ENCODE measurements at regions not wholly inside any gene's neighbourhood (a gene's known extent, or its start where the extent isn't known, plus 50 kb on each side); places are given as distances from the start of the nearest gene placed in this dataset.

DNA sequence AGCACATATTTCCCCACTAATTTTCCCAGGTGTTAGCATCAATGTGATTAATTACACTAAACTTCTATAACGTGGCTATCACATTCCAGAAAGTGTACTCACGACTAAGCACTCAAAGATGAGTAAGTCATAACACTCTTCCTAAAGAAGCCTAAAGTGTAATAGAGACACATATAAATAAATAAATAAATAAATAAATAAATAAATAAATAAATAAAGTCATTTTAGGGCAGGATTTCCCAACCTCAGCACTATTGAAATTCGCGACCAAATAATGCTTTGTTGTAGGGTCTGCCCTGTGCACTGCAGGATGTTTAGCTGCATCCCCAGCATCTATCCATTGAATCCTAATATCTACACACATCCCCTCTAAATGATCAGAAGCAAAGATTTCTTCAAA lies 390.9 kb downstream of the CDH7 start:
- intact Hi-C loops (cut with DNase I; ENCODE audit: low total_unique reads) = no loop called here
- Histone ChIP-seq H3K9me3 (no peaks in the 10 kb centered on the region), H3K36me3 (no peaks in the 10 kb centered on the region), H3K27me3 (no peaks in the 10 kb centered on the region), H3K27ac (no peak overlapping the region), H3K4me3 (no peak overlapping the region), H3K4me1 (no peaks in the 10 kb centered on the region)
- TF ChIP-seq POLR2AphosphoS5 (IDR thresholded peaks at IDR 0.05) = no peak
- no peak for DNase-seq
- 79 to 88% (median 82%) methylated on average over 4 of the region's 4 CpGs for WGBS, 5 donors

- Histone ChIP-seq H3K4me1 (no peaks in the 10 kb centered on the region), H3K27me3 (no peaks in the 10 kb centered on the region), H3K27ac (no peak overlapping the region), H3K9me3 (no peaks in the 10 kb centered on the region), H3K36me3 (no peaks in the 10 kb centered on the region), H3K4me3 (no peak overlapping the region)
- WGBS, 5 donors = 71 to 92% (median 82%) methylated on average over 5 of the region's 5 CpGs
- TF ChIP-seq EP300 (IDR thresholded peaks at IDR 0.05) (no peak), POLR2AphosphoS5 (IDR thresholded peaks at IDR 0.05) (no peak), POLR2A (IDR thresholded peaks at IDR 0.05) (no peak)
- TF ChIP-seq, protein P1, sequence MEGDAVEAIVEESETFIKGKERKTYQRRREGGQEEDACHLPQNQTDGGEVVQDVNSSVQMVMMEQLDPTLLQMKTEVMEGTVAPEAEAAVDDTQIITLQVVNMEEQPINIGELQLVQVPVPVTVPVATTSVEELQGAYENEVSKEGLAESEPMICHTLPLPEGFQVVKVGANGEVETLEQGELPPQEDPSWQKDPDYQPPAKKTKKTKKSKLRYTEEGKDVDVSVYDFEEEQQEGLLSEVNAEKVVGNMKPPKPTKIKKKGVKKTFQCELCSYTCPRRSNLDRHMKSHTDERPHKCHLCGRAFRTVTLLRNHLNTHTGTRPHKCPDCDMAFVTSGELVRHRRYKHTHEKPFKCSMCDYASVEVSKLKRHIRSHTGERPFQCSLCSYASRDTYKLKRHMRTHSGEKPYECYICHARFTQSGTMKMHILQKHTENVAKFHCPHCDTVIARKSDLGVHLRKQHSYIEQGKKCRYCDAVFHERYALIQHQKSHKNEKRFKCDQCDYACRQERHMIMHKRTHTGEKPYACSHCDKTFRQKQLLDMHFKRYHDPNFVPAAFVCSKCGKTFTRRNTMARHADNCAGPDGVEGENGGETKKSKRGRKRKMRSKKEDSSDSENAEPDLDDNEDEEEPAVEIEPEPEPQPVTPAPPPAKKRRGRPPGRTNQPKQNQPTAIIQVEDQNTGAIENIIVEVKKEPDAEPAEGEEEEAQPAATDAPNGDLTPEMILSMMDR (IDR thresholded peaks at IDR 0.05) = no peak
- intact Hi-C loops (cut with DNase I; ENCODE audit: low total_unique reads) = no loop called here
- no peak for DNase-seq
Measured at GRCh38 chr18:66138642-66139041, 387.8 kb downstream of the CDH7 start.

DNA sequence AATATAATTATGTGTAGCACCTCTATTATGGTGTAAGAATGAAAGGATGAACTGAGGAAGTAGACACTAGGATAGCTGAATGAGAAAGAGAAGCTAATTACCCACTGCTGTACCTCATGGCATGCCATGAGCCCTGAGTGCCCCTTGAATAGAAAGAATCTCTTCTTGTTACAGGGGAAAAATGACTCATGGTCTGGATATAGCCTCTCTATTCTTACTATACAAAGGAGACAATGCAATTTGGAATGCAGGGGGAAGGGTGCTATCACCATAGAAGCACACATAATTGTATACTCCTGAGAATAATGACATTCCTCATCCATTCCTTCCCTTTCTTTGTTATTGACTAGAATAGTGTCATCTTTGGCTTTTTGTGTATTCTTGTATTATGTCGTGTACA lies 385.2 kb downstream of the CDH7 start:
- Histone ChIP-seq H3K4me3 (no peak overlapping the region), H3K36me3 (no peaks in the 10 kb centered on the region), H3K9me3 (no peaks in the 10 kb centered on the region), H3K27ac (no peak overlapping the region), H3K27me3 (no peaks in the 10 kb centered on the region), H3K4me1 (no peaks in the 10 kb centered on the region)
- TF ChIP-seq POLR2AphosphoS5 (IDR thresholded peaks at IDR 0.05) (no peak), POLR2A (IDR thresholded peaks at IDR 0.05) (no peak), EP300 (IDR thresholded peaks at IDR 0.05) (no peak)
- TF ChIP-seq, protein P1 (IDR thresholded peaks at IDR 0.05) = no peak
- no peak for DNase-seq
- intact Hi-C loops (cut with DNase I; ENCODE audit: low total_unique reads) = no loop called here
- 71 to 91% (median 80%) methylated on average over 1 of the region's 1 CpG for WGBS, 5 donors

- intact Hi-C loops (cut with DNase I; ENCODE audit: low total_unique reads) = no loop called here
- no peaks in the 10 kb centered on the region for H3K36me3 ChIP-seq
Measured at GRCh38 chr18:66129248-66129647, 378.4 kb downstream of the CDH7 start.

DNA sequence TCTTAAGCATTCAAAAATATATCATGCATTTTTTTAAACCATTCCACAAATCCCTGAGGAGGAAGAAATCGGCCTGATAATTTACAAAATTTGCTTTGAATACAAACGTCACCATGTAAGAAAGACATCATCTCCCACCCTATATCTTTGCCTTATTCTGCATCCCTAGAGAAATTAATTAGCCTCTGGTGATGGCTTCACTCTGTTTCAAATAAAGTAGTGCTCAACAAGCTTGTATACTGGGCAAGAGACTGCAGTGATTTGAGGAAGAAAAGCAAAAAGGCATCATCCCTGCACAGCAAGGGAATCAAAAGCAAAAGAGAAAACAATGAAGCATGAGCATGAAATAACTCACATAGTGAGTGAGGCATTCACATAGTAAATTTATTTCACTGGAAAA lies 375.5 kb downstream of the CDH7 start:
- no peak overlapping the region for H3K4me3 ChIP-seq
- H3K4me1 ChIP-seq = no peaks in the 10 kb centered on the region
- intact Hi-C loops (cut with DNase I; ENCODE audit: low total_unique reads) = no loop called here
- no peaks in the 10 kb centered on the region for H3K27me3 ChIP-seq
- H3K36me3 ChIP-seq = no peaks in the 10 kb centered on the region
- no peaks in the 10 kb centered on the region for H3K9me3 ChIP-seq
- 77 to 83% (median 80%) methylated on average over 2 of the region's 2 CpGs for WGBS, 5 donors
- no peak for DNase-seq
- TF ChIP-seq, protein P1 (IDR thresholded peaks at IDR 0.05) = no peak
- H3K27ac ChIP-seq = no peak overlapping the region

More at GRCh38 chr18:66129248-66129647, 378.4 kb downstream of the CDH7 start:
- H3K4me1 ChIP-seq = no peaks in the 10 kb centered on the region
- no peaks in the 10 kb centered on the region for H3K27me3 ChIP-seq
- H3K9me3 ChIP-seq = no peaks in the 10 kb centered on the region
- WGBS, 5 donors = 66 to 79% (median 70%) methylated on average over 4 of the region's 4 CpGs
- no peak overlapping the region for H3K4me3 ChIP-seq
- TF ChIP-seq POLR2AphosphoS5 (IDR thresholded peaks at IDR 0.05) (no peak), EP300 (IDR thresholded peaks at IDR 0.05) (no peak)
- TF ChIP-seq, protein P1 (IDR thresholded peaks at IDR 0.05) = no peak
- no peak for DNase-seq
- H3K27ac ChIP-seq = no peak overlapping the region
